ENCODE measurements at regions not wholly inside any gene's neighbourhood (a gene's known extent, or its start where the extent isn't known, plus 50 kb on each side); places are given as distances from the start of the nearest gene placed in this dataset.

DNA sequence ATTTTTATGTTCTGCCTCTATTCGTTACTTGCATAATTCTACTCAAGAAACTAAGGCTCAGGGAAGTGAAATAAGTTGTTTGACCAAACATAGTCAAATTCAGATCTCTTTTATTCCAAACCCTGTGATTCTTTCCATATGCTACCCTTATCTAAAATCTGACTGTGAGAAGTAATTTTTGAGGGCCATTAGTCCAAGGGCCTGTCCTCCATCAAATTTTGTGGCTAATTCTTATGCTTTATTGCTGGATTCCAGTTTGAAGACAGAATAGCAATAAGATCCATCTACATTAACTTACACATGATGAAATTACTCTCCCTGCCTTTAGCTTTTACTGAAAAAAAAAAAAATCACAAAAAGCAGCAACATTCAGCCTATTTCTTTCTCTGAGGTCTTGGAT lies 74.0 kb downstream of the ZIC1 start:
- Histone ChIP-seq H3K9ac (ENCODE audit: control insufficient read depth, extremely low read depth, insufficient read depth, low read length) (no peak overlapping the region), H3K4me1 (ENCODE audit: control insufficient read depth, extremely low read depth, insufficient read depth, low read length) (no peaks in the 10 kb centered on the region), H3K9me1 (ENCODE audit: control insufficient read depth, extremely low read depth, insufficient read depth, low read length) (no peaks in the 10 kb centered on the region), H3K4me2 (ENCODE audit: control insufficient read depth, extremely low read depth, insufficient read depth, low read depth, low read length) (no peak overlapping the region), H3K27me3 (ENCODE audit: control insufficient read depth, extremely low read depth, insufficient read depth, low read length) (no peaks in the 10 kb centered on the region), H3K79me2 (ENCODE audit: control insufficient read depth, insufficient read depth, low read length) (no peaks in the 10 kb centered on the region), H3K27ac (ENCODE audit: control insufficient read depth, insufficient read depth, low read length) (no peak overlapping the region), H2AFZ (ENCODE audit: control insufficient read depth, low read length) (no peak overlapping the region), H3K4me3 (ENCODE audit: control insufficient read depth in 2 of 3, extremely low read depth in 1 of 3, insufficient read depth in 2 of 3, low read depth in 1 of 3, low read length in 3 of 3) (no peak overlapping the region), H4K20me1 (ENCODE audit: control insufficient read depth, extremely low read depth, insufficient read depth, low read length) (no peaks in the 10 kb centered on the region), H3K36me3 (ENCODE audit: control insufficient read depth in 2 of 2, extremely low read depth in 1 of 2, insufficient read depth in 2 of 2, low read length in 2 of 2) (no peaks in the 10 kb centered on the region), H3K9me3 (ENCODE audit: control insufficient read depth, low read depth, low read length) (no peaks in the 10 kb centered on the region)
- TF ChIP-seq EZH2 (IDR thresholded peaks at IDR 0.05; ENCODE audit: low read length), result no peak
- TF ChIP-seq, protein P1, sequence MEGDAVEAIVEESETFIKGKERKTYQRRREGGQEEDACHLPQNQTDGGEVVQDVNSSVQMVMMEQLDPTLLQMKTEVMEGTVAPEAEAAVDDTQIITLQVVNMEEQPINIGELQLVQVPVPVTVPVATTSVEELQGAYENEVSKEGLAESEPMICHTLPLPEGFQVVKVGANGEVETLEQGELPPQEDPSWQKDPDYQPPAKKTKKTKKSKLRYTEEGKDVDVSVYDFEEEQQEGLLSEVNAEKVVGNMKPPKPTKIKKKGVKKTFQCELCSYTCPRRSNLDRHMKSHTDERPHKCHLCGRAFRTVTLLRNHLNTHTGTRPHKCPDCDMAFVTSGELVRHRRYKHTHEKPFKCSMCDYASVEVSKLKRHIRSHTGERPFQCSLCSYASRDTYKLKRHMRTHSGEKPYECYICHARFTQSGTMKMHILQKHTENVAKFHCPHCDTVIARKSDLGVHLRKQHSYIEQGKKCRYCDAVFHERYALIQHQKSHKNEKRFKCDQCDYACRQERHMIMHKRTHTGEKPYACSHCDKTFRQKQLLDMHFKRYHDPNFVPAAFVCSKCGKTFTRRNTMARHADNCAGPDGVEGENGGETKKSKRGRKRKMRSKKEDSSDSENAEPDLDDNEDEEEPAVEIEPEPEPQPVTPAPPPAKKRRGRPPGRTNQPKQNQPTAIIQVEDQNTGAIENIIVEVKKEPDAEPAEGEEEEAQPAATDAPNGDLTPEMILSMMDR (optimal IDR thresholded peaks at IDR 0.05 in 1 of 3, IDR thresholded peaks at IDR 0.05 in 1 of 3, conservative IDR thresholded peaks at IDR 0.05 in 1 of 3; ENCODE audit: extremely low read depth in 1 of 3, insufficient read depth in 2 of 3, low read length in 3 of 3), result no peak
- FAIRE-seq, result no peak
- DNase-seq (ENCODE audit: low read depth, low spot score), result no peak
- dilution Hi-C loops (cut with MboI; ENCODE audit: extremely low pct_ligation_motif_present, low sequenced_read_pairs), result no loop called here

GRCh38 chr3:147483578-147483977 lies 74.4 kb downstream of the ZIC1 start:
- H3K9ac ChIP-seq (ENCODE audit: control insufficient read depth, extremely low read depth, insufficient read depth, low read length), result no peak overlapping the region
- dilution Hi-C loops (cut with MboI; ENCODE audit: extremely low pct_ligation_motif_present, low sequenced_read_pairs), result no loop called here
- H3K4me3 ChIP-seq (ENCODE audit: control insufficient read depth in 2 of 3, extremely low read depth in 1 of 3, insufficient read depth in 2 of 3, low read depth in 1 of 3, low read length in 3 of 3), result no peak overlapping the region
- no peak overlapping the region for H3K27ac ChIP-seq (ENCODE audit: control insufficient read depth, insufficient read depth, low read length)
- H3K9me1 ChIP-seq (ENCODE audit: control insufficient read depth, extremely low read depth, insufficient read depth, low read length), result no peaks in the 10 kb centered on the region
- no peak overlapping the region for H2AFZ ChIP-seq (ENCODE audit: control insufficient read depth, low read length)
- H4K20me1 ChIP-seq (ENCODE audit: control insufficient read depth, extremely low read depth, insufficient read depth, low read length), result no peaks in the 10 kb centered on the region
- no peak for FAIRE-seq
- no peaks in the 10 kb centered on the region for H3K79me2 ChIP-seq (ENCODE audit: control insufficient read depth, insufficient read depth, low read length)
- H3K36me3 ChIP-seq (ENCODE audit: control insufficient read depth in 2 of 2, extremely low read depth in 1 of 2, insufficient read depth in 2 of 2, low read length in 2 of 2), result no peaks in the 10 kb centered on the region
- no peaks in the 10 kb centered on the region for H3K27me3 ChIP-seq (ENCODE audit: control insufficient read depth, extremely low read depth, insufficient read depth, low read length)
- TF ChIP-seq, protein P1 (optimal IDR thresholded peaks at IDR 0.05 in 1 of 3, IDR thresholded peaks at IDR 0.05 in 1 of 3, conservative IDR thresholded peaks at IDR 0.05 in 1 of 3; ENCODE audit: extremely low read depth in 1 of 3, insufficient read depth in 2 of 3, low read length in 3 of 3), result no peak
- TF ChIP-seq EZH2 (IDR thresholded peaks at IDR 0.05; ENCODE audit: low read length), result no peak
- DNase-seq (ENCODE audit: low read depth, low spot score), result no peak
- H3K4me1 ChIP-seq (ENCODE audit: control insufficient read depth, extremely low read depth, insufficient read depth, low read length), result no peaks in the 10 kb centered on the region
- no peaks in the 10 kb centered on the region for H3K9me3 ChIP-seq (ENCODE audit: control insufficient read depth, low read depth, low read length)
- H3K4me2 ChIP-seq (ENCODE audit: control insufficient read depth, extremely low read depth, insufficient read depth, low read depth, low read length), result no peak overlapping the region

All from keratinocyte (primary cell).